Astrocyte (in vitro differentiated cells and primary cell): ENCODE measurements at regions not wholly inside any gene's neighbourhood (a gene's known extent, or its start where the extent isn't known, plus 50 kb on each side); places are given as distances from the start of the nearest gene placed in this dataset.
"Not testable (repeated sequence)": the region's sequence is repeated elsewhere in the genome, so short reads cannot be mapped to it uniquely, and the experiment has no call there.

Experiments
- DNase-seq: peaks from one replicate; pipeline ENCODE4 v3.0.0-alpha.2; 2010; ENCODE audit warnings: low read depth
- FAIRE-seq: peaks from 2 replicates; lab custom pipeline; 2011; peaks lifted over from hg19 to GRCh38; lab: Jason Lieb, UNC
- H2AFZ ChIP-seq: 2 replicates; pipeline ENCODE4 v1.6.0; 2012; ENCODE audit warnings: low read depth, low read length, inconsistent platforms
- H3K27ac ChIP-seq: 2 replicates; pipeline ENCODE4 v1.5.1; 2011; ENCODE audit warnings: low read depth, low read length, inconsistent platforms
- H3K27me3 ChIP-seq: 2 replicates; pipeline ENCODE4 v1.6.0; 2011; ENCODE audit warnings: low read length, inconsistent platforms; ENCODE audit not compliant: insufficient read depth
- H3K36me3 ChIP-seq: 2 replicates; pipeline ENCODE4 v1.5.1; 2011; ENCODE audit warnings: low read length, inconsistent platforms; ENCODE audit not compliant: insufficient read depth
- H3K4me1 ChIP-seq: 2 replicates; pipeline ENCODE4 v1.5.1; 2011; ENCODE audit warnings: low read length, inconsistent platforms; ENCODE audit not compliant: insufficient read depth
- H3K4me2 ChIP-seq: 2 replicates; pipeline ENCODE4 v1.6.0; 2012; ENCODE audit warnings: low read length, inconsistent platforms
- H3K4me3 ChIP-seq: 2 replicates; pipeline ENCODE4 v1.5.1; 2011; ENCODE audit warnings: low read depth, mild to moderate bottlenecking, low read length, inconsistent platforms; ENCODE audit not compliant: insufficient read depth
- H3K79me2 ChIP-seq: 2 replicates; pipeline ENCODE4 v1.6.0; 2012; ENCODE audit warnings: mild to moderate bottlenecking, low read length, inconsistent platforms; ENCODE audit not compliant: insufficient read depth
- H3K9ac ChIP-seq: 2 replicates; pipeline ENCODE4 v1.6.0; 2012; ENCODE audit warnings: mild to moderate bottlenecking, low read length, inconsistent platforms
- H3K9me3 ChIP-seq: 2 replicates; pipeline ENCODE4 v1.5.1; 2012; ENCODE audit warnings: low read depth, mild to moderate bottlenecking, low read length, inconsistent platforms; ENCODE audit not compliant: insufficient read depth
- H4K20me1 ChIP-seq: 2 replicates; pipeline ENCODE4 v1.6.0; 2012; ENCODE audit warnings: low read length, inconsistent platforms; ENCODE audit not compliant: insufficient read depth
- H3K27ac Mint-ChIP-seq: one replicate; pipeline ENCODE4 v1.8.0; 2021; ENCODE audit warnings: mild to moderate bottlenecking, mixed read lengths; ENCODE audit not compliant: unreplicated experiment
- H3K27me3 Mint-ChIP-seq: one replicate; pipeline ENCODE4 v1.8.0; 2021; ENCODE audit warnings: low read depth, mixed read lengths; ENCODE audit not compliant: unreplicated experiment
- H3K36me3 Mint-ChIP-seq: one replicate; pipeline ENCODE4 v1.8.0; 2021; ENCODE audit warnings: low read depth, mixed read lengths; ENCODE audit not compliant: unreplicated experiment
- H3K4me1 Mint-ChIP-seq: one replicate; pipeline ENCODE4 v1.8.0; 2021; ENCODE audit warnings: low read depth, mixed read lengths; ENCODE audit not compliant: unreplicated experiment
- H3K4me3 Mint-ChIP-seq: one replicate; pipeline ENCODE4 v1.8.0; 2021; ENCODE audit warnings: mild to moderate bottlenecking, moderate library complexity, mixed read lengths; ENCODE audit not compliant: unreplicated experiment
- H3K9me3 Mint-ChIP-seq: one replicate; pipeline ENCODE4 v1.8.0; 2021; ENCODE audit warnings: mild to moderate bottlenecking, mixed read lengths; ENCODE audit not compliant: unreplicated experiment
- EZH2 ChIP-seq: IDR thresholded peaks from 2 replicates; pipeline ENCODE4 v1.6.1; 2012; ENCODE audit warnings: mild to moderate bottlenecking, low read length, inconsistent platforms; ENCODE audit not compliant: insufficient read depth
- TF ChIP-seq, protein P1 (sequence below): IDR thresholded peaks from 2 replicates; pipeline ENCODE4 v1.5.1; 2011; ENCODE audit warnings: low read depth, mild to moderate bottlenecking, inconsistent platforms, low read length, moderate library complexity; ENCODE audit not compliant: insufficient read depth

DNA sequence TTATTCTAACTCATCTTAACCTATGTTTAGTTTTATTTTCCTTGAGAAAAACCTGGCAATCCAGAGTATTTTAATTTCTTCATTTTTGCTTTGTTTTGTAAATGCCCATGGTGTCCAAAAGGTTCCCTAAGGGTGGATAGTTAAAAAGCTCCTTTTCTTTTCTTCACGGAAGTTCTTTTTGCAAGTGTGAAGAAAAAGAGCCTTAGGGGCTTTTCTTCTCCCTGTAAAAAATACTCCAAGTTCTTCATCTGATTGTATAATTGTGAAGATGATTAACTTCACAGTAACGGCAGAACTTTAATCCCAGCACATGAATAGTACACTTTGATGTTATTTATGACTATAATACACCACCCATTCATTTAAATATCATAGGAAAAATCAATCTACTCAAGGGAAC is 530.2 kb upstream of the LINC00305 start:
- no peaks in the 10 kb centered on the region for H3K9me3 ChIP-seq
- no peaks in the 10 kb centered on the region for H3K27me3 ChIP-seq
- H3K4me3 Mint-ChIP-seq = no peak overlapping the region
- H4K20me1 ChIP-seq = no peaks in the 10 kb centered on the region
- no peaks in the 10 kb centered on the region for H3K4me1 ChIP-seq
- no peak overlapping the region for H3K4me2 ChIP-seq
- no peaks in the 10 kb centered on the region for H3K4me1 Mint-ChIP-seq
- DNase-seq = no peak
- H3K9me3 Mint-ChIP-seq = no peaks in the 10 kb centered on the region
- peaks cover 3% of the 10 kb centered on the region for H3K27me3 Mint-ChIP-seq
- no peaks in the 10 kb centered on the region for H3K36me3 ChIP-seq
- H3K9ac ChIP-seq = no peak overlapping the region
- H3K79me2 ChIP-seq = no peaks in the 10 kb centered on the region
- H2AFZ ChIP-seq = no peak overlapping the region
- H3K4me3 ChIP-seq = no peak overlapping the region
- no peak overlapping the region for H3K27ac Mint-ChIP-seq
- no peaks in the 10 kb centered on the region for H3K36me3 Mint-ChIP-seq
- no peak for FAIRE-seq
- TF ChIP-seq, protein P1, sequence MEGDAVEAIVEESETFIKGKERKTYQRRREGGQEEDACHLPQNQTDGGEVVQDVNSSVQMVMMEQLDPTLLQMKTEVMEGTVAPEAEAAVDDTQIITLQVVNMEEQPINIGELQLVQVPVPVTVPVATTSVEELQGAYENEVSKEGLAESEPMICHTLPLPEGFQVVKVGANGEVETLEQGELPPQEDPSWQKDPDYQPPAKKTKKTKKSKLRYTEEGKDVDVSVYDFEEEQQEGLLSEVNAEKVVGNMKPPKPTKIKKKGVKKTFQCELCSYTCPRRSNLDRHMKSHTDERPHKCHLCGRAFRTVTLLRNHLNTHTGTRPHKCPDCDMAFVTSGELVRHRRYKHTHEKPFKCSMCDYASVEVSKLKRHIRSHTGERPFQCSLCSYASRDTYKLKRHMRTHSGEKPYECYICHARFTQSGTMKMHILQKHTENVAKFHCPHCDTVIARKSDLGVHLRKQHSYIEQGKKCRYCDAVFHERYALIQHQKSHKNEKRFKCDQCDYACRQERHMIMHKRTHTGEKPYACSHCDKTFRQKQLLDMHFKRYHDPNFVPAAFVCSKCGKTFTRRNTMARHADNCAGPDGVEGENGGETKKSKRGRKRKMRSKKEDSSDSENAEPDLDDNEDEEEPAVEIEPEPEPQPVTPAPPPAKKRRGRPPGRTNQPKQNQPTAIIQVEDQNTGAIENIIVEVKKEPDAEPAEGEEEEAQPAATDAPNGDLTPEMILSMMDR = no peak
- TF ChIP-seq EZH2 = no peak
- no peak overlapping the region for H3K27ac ChIP-seq

DNA sequence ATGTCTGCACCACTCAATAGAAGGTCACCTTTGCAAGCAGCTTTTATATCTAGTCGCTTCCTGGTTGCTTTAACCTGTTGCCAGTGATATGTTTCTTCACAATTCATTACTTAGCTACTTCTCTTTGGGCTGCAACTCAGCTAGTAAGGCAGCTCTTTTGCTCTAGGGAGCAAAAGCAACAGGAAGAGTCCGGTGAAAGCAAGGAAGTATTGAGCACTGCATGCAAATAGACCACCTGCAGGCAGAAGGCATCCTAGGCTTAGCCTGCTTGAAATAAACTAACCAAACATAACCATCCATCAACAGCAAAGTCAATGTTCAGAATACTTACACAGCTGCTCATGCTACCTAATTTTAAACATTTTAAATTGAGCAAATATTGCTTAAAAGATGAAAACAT is 529.2 kb upstream of the LINC00305 start:
- H3K4me1 ChIP-seq = no peaks in the 10 kb centered on the region
- no peak overlapping the region for H3K4me3 ChIP-seq
- no peak overlapping the region for H3K9ac ChIP-seq
- Mint-ChIP-seq H3K9me3 (no peaks in the 10 kb centered on the region), H3K36me3 (no peaks in the 10 kb centered on the region), H3K4me3 (no peak overlapping the region), H3K4me1 (no peaks in the 10 kb centered on the region), H3K27me3 (peaks cover 3% of the 10 kb centered on the region), H3K27ac (no peak overlapping the region)
- H3K36me3 ChIP-seq = no peaks in the 10 kb centered on the region
- H3K27me3 ChIP-seq = no peaks in the 10 kb centered on the region
- H4K20me1 ChIP-seq = no peaks in the 10 kb centered on the region
- H3K9me3 ChIP-seq = no peaks in the 10 kb centered on the region
- no peak overlapping the region for H2AFZ ChIP-seq
- DNase-seq (no peak), FAIRE-seq (no peak)
- H3K79me2 ChIP-seq = no peaks in the 10 kb centered on the region
- no peak overlapping the region for H3K4me2 ChIP-seq
- TF ChIP-seq, protein P1 = no peak
- TF ChIP-seq EZH2 = no peak
- no peak overlapping the region for H3K27ac ChIP-seq

DNA sequence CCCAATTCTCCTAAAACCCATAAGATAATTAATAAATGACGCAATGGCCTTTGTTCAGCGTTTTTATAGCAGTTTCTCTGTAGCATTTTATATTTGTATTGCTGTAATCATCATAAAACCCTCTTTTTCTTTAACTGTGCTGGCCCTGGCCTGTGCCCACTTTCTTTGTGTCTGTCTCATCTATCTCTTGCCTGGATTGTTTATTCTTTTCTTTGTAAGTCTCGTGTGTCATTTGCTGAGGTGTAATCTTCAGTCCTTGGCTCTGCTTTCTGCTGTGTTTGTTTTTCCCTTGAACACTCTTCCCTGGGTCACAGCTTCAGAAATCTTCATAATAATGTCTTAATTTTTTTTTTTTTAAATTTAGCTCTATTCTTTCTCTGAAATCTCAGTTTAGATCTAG is 525.8 kb upstream of the LINC00305 start:
- no peak overlapping the region for H3K27ac ChIP-seq
- H3K4me1 Mint-ChIP-seq = peaks cover 3% of the 10 kb centered on the region
- TF ChIP-seq, protein P1 = no peak
- TF ChIP-seq EZH2 = no peak
- no peak for DNase-seq
- H3K27ac Mint-ChIP-seq = no peak overlapping the region
- H3K4me3 Mint-ChIP-seq = no peak overlapping the region
- no peak for FAIRE-seq
- no peak overlapping the region for H3K4me3 ChIP-seq
- H4K20me1 ChIP-seq = no peaks in the 10 kb centered on the region
- no peak overlapping the region for H2AFZ ChIP-seq
- no peak overlapping the region for H3K4me2 ChIP-seq
- H3K27me3 Mint-ChIP-seq = no peaks in the 10 kb centered on the region
- no peak overlapping the region for H3K9ac ChIP-seq
- no peaks in the 10 kb centered on the region for H3K4me1 ChIP-seq
- H3K36me3 Mint-ChIP-seq = no peaks in the 10 kb centered on the region
- no peaks in the 10 kb centered on the region for H3K27me3 ChIP-seq
- H3K79me2 ChIP-seq = no peaks in the 10 kb centered on the region
- H3K9me3 Mint-ChIP-seq = no peaks in the 10 kb centered on the region
- no peaks in the 10 kb centered on the region for H3K36me3 ChIP-seq
- H3K9me3 ChIP-seq = no peaks in the 10 kb centered on the region

DNA sequence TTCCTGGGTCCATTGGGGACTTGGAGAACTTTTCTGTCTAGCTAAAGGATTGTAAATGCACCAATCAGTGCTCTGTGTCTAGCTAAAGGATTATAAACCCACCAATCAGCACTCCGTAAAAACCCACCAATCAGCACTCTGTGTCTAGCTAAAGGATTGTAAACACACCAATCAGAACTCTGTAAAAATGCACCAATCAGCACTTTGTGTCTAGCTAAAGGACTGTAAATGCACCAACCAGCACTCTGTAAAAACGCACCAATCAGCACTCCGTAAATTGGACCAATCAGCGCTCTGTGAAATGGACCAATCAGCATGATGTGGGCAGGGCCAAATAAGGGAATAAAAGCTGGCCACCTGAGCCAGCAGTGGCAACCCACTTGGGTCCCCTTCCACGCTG is 522.4 kb upstream of the LINC00305 start:
- not testable (repeated sequence) for H3K9ac ChIP-seq, H3K27me3 ChIP-seq, FAIRE-seq, H3K4me3 Mint-ChIP-seq, H3K27ac ChIP-seq, H3K79me2 ChIP-seq, H3K4me2 ChIP-seq, H3K4me3 ChIP-seq, H4K20me1 ChIP-seq, H2AFZ ChIP-seq, H3K36me3 ChIP-seq, H3K4me1 Mint-ChIP-seq, H3K4me1 ChIP-seq, DNase-seq, H3K9me3 Mint-ChIP-seq, H3K36me3 Mint-ChIP-seq, H3K27me3 Mint-ChIP-seq, H3K27ac Mint-ChIP-seq, H3K9me3 ChIP-seq
